ENCODE measurements at regions not wholly inside any gene's neighbourhood (a gene's known extent, or its start where the extent isn't known, plus 50 kb on each side); places are given as distances from the start of the nearest gene placed in this dataset.
"Not testable (repeated sequence)": the region's sequence is repeated elsewhere in the genome, so short reads cannot be mapped to it uniquely, and the experiment has no call there.

DNA sequence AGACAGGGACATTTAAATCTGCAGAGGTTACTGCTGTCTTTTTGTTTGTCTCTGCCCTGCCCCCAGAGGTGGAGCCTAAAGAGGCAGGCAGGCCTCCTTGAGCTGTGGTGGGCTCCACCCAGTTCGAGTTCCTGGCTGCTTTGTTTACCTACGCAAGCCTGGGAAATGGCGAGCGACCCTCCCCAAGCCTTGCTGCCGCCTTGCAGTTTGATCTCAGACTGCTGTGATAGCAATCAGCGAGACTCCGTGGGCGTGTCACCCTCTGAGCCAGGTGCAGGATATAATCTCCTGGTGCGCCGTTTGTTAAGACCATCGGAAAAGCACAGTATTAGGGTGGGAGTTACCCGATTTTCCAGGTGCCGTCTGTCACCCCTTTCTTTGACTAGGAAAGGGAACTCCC, 93.3 kb downstream of the ANKRD30BL start:
- FAIRE-seq; DNase-seq (ENCODE audit: low spot score): not testable (repeated sequence)

DNA sequence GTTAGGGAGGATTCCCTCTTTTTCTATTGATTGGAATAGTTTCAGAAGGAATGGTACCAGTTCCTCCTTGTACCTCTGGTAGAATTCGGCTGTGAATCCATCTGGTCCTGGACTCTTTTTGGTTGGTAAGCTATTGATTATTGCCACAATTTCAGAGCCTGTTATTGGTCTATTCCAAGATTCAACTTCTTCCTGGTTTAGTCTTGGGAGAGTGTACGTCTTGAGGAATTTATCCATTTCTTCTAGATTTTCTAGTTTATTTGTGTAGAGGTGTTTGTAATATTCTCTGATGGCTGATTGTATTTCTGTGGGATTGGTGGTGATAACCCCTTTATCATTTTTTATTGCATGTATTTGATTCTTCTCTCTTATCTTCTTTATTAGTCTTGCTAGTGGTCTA, 96.4 kb downstream of the ANKRD30BL start:
- DNase-seq (ENCODE audit: low spot score); FAIRE-seq: not testable (repeated sequence)

GRCh38 chr2:132039609-132040236, 122.0 kb downstream of the ANKRD30BL start:
- not testable (repeated sequence) for FAIRE-seq; DNase-seq (ENCODE audit: low spot score)

DNA sequence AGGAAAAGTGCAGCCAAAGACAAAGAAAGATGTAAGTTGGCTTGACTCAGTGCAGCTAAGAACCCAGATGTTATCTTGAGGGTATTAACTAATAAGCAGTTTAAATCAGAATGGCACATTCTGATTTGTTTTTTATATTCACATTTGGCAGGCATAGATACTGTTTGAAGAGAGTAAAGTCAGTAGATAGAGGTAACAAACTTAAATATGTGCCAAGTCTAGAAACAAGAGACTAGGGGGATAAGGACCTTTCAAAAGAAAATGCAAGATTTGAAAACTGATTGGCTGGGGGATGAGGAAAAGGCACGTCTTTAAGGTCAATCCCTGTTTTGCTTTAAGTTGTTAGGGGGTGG, 122.9 kb downstream of the ANKRD30BL start:
- not testable (repeated sequence) for FAIRE-seq; DNase-seq (ENCODE audit: low spot score)

DNA sequence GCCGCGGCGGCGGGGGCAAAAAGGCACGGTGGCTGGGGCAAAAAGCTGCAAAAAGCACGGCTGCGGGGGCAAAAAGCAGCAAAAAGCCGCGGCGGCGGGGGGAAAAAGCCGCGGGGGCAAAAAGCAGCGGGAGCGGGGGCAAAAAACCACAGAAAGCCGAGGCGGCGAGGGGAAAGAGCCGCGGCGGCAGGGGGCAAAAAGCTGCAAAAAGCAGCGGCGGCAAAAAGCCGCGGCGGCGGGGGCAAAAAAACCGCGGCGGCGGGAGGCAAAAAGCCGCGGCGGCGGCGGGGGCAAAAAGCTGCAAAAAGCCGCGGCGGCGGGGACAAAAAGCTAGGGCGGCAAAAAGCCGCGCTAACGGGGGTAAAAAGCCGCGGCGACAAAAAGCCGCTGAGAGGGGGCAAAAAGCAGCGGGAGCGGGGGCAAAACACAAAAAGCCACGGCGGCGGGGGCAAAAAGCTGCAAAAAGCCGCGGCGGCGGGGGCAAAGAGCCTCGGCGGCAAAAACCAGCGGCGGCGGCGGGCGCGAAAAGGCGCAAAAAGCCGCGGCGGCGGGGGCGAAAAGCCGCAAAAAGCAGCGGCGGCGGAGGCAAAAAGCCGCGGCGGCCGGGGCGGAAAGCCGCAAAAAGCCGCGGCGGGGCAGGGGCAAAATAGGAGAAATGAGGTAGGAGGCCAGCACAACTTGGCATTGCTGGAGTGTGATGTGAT, 123.4 kb downstream of the ANKRD30BL start:
- FAIRE-seq, result no peak
- DNase-seq (ENCODE audit: low spot score), result no peak

DNA sequence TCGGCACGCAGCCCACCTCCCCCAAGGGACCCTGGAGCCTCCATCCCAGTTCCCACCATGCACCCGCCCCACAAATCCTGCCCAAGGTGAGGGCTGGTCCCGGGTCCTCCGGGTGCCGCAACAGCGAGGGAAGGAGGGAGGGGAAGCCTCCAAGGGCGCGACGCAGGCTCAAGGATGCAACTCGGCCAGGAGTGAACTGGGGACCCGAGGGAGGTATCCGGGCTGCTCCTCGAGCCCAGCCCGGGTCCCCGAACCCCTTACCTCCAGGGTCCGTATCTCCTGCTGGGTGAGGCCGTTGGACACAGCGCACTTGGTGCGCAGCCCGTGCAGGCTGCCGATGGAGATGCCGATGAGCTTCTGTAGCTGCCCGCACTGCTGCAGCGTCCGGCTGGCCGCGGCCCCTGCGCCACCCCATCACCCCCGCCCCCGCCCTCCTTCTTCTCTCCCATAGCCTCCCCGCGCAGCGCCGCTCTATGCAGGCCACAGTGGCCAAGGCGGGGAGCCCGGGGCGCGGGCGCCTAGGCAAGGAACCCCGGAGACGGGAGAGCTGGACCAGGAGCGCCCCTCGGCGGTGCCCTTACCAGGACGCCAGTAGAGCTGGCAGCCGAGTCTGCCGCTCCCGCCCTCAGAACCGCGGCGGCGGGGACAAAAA, 124.1 kb downstream of the ANKRD30BL start:
- DNase-seq (ENCODE audit: low spot score), result no peak
- no peak for FAIRE-seq

GRCh38 chr2:132034646-132035045, 127.1 kb downstream of the ANKRD30BL start:
- FAIRE-seq, result no peak
- DNase-seq (ENCODE audit: low spot score), result no peak

- no peak for DNase-seq (ENCODE audit: low spot score)
- FAIRE-seq, result no peak
Observed at GRCh38 chr2:132033949-132034348, 127.8 kb downstream of the ANKRD30BL start.

- no peak for FAIRE-seq
- no peak for DNase-seq (ENCODE audit: low spot score)
Observed at GRCh38 chr2:132033365-132033764, 128.4 kb downstream of the ANKRD30BL start.

GRCh38 chr2:132012046-132012445, 149.7 kb downstream of the ANKRD30BL start:
- not testable (repeated sequence) for DNase-seq (ENCODE audit: low spot score); FAIRE-seq

- DNase-seq (ENCODE audit: low spot score) (no peak), FAIRE-seq (no peak)
Observed at GRCh38 chr2:132009874-132010521, 151.8 kb downstream of the ANKRD30BL start.

DNA sequence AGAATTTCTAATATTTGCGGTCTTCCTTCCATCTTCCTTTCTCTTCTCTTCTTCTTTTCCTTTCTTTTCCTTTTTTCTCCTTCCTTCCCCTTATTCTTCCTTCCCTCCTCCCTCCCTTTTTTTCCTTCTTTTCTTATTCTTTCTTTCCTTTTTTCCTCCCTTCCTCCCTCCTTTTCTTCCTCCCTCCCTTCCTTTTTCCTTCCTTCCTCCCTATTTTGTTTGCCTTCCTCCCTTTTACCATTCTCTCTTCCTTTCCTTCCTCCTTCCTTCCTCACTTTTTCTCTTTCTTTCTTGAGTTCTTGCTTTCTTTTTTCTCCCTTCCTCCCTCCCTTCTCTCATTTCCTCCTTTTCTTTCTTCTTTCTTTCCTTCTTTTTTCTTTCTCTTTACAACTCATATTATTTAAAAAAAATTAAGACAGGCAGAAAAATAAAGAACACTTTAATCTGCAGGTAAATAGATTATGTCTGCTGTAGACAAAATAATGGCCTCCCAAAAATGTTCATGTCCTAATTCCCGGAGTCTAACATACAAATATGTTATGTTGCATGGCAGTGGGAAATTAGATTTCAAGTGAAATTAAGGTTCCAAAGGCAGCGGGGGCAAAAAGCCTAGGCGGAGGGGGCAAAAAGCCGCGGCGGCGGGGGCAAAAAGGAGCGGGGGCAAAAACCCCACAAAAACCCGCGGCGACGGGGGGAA, 152.4 kb downstream of the ANKRD30BL start:
- no peak for FAIRE-seq

GRCh38 chr2:131990751-131991150, 171.0 kb downstream of the ANKRD30BL start:
- FAIRE-seq; DNase-seq (ENCODE audit: low spot score): not testable (repeated sequence)

More for the DNA sequence above, 152.4 kb downstream of the ANKRD30BL start:
- no peak for DNase-seq (ENCODE audit: low spot score)

- FAIRE-seq; DNase-seq (ENCODE audit: low spot score): not testable (repeated sequence)
Observed at GRCh38 chr2:131966671-131967070, 195.1 kb downstream of the ANKRD30BL start.

DNA sequence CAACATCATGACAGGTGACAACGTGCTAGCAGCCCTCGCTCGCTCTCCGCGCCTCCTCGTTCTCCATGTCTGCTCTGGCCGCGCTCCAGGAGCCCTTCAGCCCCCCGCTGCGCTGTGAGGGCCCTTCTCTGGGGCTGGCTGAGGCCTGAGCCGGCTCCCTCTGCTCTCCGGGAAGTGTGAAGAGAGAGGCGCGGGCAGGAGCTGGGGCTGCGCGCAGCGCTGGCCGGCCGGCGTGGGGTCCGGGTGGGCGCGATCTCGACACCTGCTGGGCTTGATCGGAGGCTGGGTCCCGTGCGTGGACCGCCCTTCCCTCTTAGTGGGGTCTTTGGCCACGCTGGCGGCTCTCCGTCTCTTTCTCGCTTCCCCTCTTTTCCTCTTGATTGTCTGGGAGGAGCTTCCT, 195.5 kb downstream of the ANKRD30BL start:
- FAIRE-seq, result no peak
- no peak for DNase-seq (ENCODE audit: low spot score)

GRCh38 chr2:131958019-131958609, 203.6 kb downstream of the ANKRD30BL start:
- not testable (repeated sequence) for FAIRE-seq
- peak; percentile 41 for DNase-seq (ENCODE audit: low spot score)

DNA sequence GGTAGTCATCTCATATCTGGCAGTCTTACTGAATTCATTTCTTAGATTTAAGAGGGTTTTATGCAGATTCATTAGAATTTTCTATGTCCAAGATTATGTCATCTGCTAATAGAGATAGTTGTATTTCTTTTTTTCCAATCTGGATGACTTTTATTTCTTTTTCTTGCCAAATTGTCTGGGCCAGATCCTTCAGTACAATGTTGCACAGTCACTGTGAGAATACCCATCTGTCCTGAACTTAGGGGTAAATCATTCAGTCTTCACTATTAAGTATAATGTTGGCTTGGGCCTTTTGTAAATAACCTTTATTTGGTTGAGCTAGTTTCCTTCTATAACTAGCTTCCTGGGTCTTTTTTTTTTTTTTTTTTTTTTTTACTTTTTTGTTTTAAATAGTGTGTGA, 213.1 kb downstream of the ANKRD30BL start:
- DNase-seq (ENCODE audit: low spot score), result not testable (repeated sequence)
- peak; percentile 26 for FAIRE-seq

GRCh38 chr2:131923287-131923686, 238.5 kb downstream of the ANKRD30BL start:
- FAIRE-seq, result peak; percentile 83
- not testable (repeated sequence) for DNase-seq (ENCODE audit: low spot score)

DNA sequence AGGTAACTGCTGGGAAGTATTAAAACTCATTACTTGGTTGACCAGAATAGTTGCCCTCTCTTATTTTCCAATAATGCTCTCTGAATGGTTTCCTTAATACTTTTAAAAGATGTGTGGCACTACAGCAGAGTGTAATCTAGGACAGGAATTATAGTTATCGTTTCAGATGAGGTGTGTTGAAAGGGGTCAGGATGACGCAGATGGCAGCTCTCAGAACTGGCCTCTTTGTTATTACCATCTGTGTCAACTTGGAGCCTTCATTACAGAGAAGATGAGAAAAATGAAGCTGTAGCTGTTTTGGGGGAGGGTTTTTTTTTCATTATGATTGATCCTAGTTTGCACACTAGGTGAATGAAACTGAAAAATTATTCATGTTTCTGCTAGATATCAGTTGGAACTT, 238.9 kb downstream of the ANKRD30BL start:
- not testable (repeated sequence) for DNase-seq (ENCODE audit: low spot score)

More for the DNA sequence above, 238.9 kb downstream of the ANKRD30BL start:
- FAIRE-seq, result not testable (repeated sequence)

Measured in RCC 7860 (cell line).